Left ventricle myocardium superior (tissue), 1 donor: ENCODE measurements at regions not wholly inside any gene's neighbourhood (a gene's known extent, or its start where the extent isn't known, plus 50 kb on each side); places are given as distances from the start of the nearest gene placed in this dataset.

Experiments
- ATAC-seq: fragments of 200-7000 bp; cut with Tn5 transposase; one replicate; pipeline ENCODE4 v1.9.1; 2020; ENCODE audit warnings: mild to moderate bottlenecking, moderate library complexity
- DNase-seq: peaks from one replicate; pipeline ENCODE4 v3.0.0-alpha.2; 2020
- intact Hi-C: fragments of 100-400 bp; cut with micrococcal nuclease; formaldehyde crosslinking; loops from one replicate; pipeline ENCODE4 v1.11.0; 2022
- donor health status: DM: no; HTN: yes; CAD: no; lungs with severe emphysema.

- no peak for ATAC-seq
- no peak for DNase-seq
- intact Hi-C loops, result no loop called here
Measured at GRCh38 chr7:131970602-131971001, 414.2 kb upstream of the PODXL start.

- no peak for DNase-seq
- intact Hi-C loops, result no loop called here
Measured at GRCh38 chr7:131969560-131969959, 413.1 kb upstream of the PODXL start.

GRCh38 chr7:131967216-131967730 lies 410.8 kb upstream of the PODXL start:
- ATAC-seq (no peak), DNase-seq (no peak)
- intact Hi-C loops, result no loop called here

More at GRCh38 chr7:131969560-131969959, 413.1 kb upstream of the PODXL start:
- ATAC-seq, result no peak

GRCh38 chr7:131964203-131964602 lies 407.8 kb upstream of the PODXL start:
- no peak for ATAC-seq
- intact Hi-C loops, result no loop called here
- DNase-seq, result no peak

GRCh38 chr7:131961054-131961680 lies 404.7 kb upstream of the PODXL start:
- no peak for DNase-seq
- intact Hi-C loops, result no loop called here
- no peak for ATAC-seq

- intact Hi-C loops, result no loop called here
- DNase-seq (peak; percentile 34), ATAC-seq (peak; percentile 75)
Measured at GRCh38 chr7:131959106-131959812, 402.8 kb upstream of the PODXL start.

- intact Hi-C loops, result no loop called here
- ATAC-seq, result no peak
Measured at GRCh38 chr7:131957338-131958020, 401.1 kb upstream of the PODXL start.

GRCh38 chr7:131956864-131957263 lies 400.4 kb upstream of the PODXL start:
- no peak for DNase-seq
- no peak for ATAC-seq
- intact Hi-C loops, result no loop called here

More at GRCh38 chr7:131957338-131958020, 401.1 kb upstream of the PODXL start:
- DNase-seq, result no peak

- intact Hi-C loops, result no loop called here
- no peak for ATAC-seq
- DNase-seq, result no peak
Measured at GRCh38 chr7:131955679-131956078, 399.3 kb upstream of the PODXL start.

- intact Hi-C loops, result no loop called here
- DNase-seq, result no peak
- no peak for ATAC-seq
Measured at GRCh38 chr7:131953184-131953583, 396.8 kb upstream of the PODXL start.

- ATAC-seq (no peak), DNase-seq (no peak)
- intact Hi-C loops, result no loop called here
Measured at GRCh38 chr7:131952365-131952764, 395.9 kb upstream of the PODXL start.

- no peak for DNase-seq
- no peak for ATAC-seq
- intact Hi-C loops, result no loop called here
Measured at GRCh38 chr7:131950758-131951157, 394.3 kb upstream of the PODXL start.

GRCh38 chr7:131949659-131950058 lies 393.2 kb upstream of the PODXL start:
- no peak for ATAC-seq
- intact Hi-C loops, result loop anchor here (10.0 kb wide), 1 partner anchor 635 kb away; no protein-coding TSS in a partner anchor
- DNase-seq, result no peak

- ATAC-seq (peak; percentile 79), DNase-seq (peak; percentile 45)
- intact Hi-C loops, result loop anchor here (10.0 kb wide), 1 partner anchor 636 kb away; no protein-coding TSS in a partner anchor
Measured at GRCh38 chr7:131948434-131949053, 392.1 kb upstream of the PODXL start.

GRCh38 chr7:131947661-131948060 lies 391.2 kb upstream of the PODXL start:
- no peak for ATAC-seq
- no peak for DNase-seq
- intact Hi-C loops, result loop anchor here (10.0 kb wide), 1 partner anchor 637 kb away; no protein-coding TSS in a partner anchor

- intact Hi-C loops, result loop anchor here (10.0 kb wide), 1 partner anchor 639 kb away; no protein-coding TSS in a partner anchor
- DNase-seq, result no peak
- ATAC-seq, result no peak
Measured at GRCh38 chr7:131945957-131946544, 389.6 kb upstream of the PODXL start.

GRCh38 chr7:131945313-131945911 lies 389.0 kb upstream of the PODXL start:
- DNase-seq (peak; percentile 75), ATAC-seq (peak; percentile 74)
- intact Hi-C loops, result loop anchor here (10.0 kb wide), 1 partner anchor 639 kb away; no protein-coding TSS in a partner anchor

- ATAC-seq (no peak), DNase-seq (no peak)
- intact Hi-C loops, result loop anchor here (10.0 kb wide), 1 partner anchor 640 kb away; no protein-coding TSS in a partner anchor
Measured at GRCh38 chr7:131944556-131945069, 388.2 kb upstream of the PODXL start.
